Iris pigment epithelial cell (primary cell): ENCODE measurements at regions not wholly inside any gene's neighbourhood (a gene's known extent, or its start where the extent isn't known, plus 50 kb on each side); places are given as distances from the start of the nearest gene placed in this dataset.

Experiments
- DNase-seq: peaks from one replicate; pipeline ENCODE4 v3.0.0-alpha.2; 2011; ENCODE audit warnings: low read depth

DNA sequence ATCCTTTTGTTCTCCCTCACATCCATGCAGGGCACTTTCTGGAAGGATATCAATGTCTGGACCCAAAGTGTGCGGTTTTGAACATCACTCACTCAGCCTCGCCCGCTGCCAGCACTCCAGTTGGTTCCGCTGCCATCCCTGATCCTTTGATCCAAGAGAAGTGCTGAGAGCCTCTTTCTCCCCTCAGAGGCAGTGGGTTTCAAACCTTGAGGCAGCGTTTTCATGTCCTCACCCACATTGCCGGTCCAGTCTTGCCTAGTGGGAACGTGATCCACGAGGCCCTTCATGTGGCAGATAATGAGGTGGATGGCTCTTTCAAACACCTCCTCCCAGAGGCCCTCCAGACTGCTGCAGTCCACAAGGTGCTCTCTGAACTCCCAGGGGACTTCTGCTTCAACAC lies 122.2 kb downstream of the ACTL8 start:
- DNase-seq, result no peak

DNA sequence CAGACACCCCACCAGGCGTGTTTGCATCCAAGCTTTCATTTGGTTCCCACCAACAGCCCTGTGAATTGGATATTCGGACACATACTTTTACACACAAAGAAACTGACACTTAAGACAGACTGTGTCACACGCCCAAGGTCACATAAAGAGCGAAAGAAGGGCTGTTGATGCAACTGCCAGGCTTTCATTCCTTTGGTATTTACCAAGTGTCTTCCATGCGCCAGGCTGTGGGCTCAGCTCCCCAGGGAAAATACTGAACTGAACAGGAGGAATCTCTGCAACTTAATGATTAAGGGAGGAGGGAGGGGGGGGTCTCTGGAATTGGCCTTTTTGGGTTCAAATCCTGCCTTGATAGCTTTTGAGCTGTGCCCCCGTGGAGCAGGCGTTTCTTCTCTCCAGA lies 122.8 kb downstream of the ACTL8 start:
- DNase-seq, result no peak

DNA sequence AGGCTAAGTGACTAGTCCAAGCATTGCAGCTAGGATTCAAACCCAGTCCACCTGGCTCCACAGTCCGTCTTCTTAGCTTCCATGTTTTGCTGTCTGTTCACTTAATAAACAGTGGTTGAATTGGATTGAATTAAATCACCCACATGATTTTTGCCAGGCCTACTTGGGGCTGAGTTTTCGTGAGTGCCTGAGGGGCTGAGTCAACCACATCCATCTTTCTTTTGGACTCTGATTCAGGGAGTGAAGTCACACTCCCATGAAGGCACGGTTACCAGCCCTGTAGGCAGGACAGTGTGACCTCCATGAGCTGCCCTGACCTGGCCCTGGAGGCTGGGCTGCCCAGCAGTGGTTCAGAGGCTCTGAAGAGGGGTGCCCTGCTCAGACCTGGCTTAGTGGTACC lies 123.7 kb downstream of the ACTL8 start:
- DNase-seq, result peak; percentile 62

DNA sequence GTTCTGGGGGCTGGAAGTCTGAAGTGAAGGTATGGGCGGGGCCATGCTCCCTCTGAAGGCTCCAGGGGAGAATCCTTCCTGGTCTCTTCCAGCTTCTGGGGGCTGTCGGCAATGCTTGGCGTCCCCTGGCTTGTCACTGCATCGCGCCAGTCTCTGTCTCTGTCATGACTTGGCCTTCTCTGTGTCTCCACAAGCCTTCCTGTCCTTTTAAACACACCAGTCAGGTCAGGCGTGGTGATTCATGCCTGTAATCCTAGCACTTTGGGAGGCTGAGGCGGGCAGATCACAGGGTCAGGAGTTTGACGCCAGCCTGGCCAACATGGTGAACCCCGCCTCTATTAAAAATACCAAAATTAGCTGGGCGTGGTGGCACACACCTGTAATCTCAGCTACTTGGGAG lies 125.3 kb downstream of the ACTL8 start:
- DNase-seq, result no peak

DNA sequence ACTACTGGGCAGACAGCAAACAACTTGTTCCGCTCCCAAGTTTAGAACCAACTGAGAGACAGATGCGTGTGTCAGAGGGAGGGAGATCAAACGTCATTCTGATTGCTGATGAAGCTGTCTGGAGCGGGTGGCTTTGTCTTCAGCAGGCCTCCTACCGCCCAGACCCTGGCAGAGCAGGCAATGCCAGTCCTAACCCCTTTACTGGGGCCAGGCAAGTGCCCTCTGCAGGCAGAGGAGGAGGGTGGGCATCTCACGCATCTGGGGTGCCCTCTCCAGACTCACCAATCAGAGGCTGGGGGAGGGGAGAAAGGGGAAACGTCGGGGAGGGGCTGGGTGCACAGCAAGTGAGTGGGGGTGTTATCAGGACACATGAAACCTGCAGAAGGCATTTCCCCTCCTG lies 126.6 kb downstream of the ACTL8 start:
- DNase-seq, result no peak

DNA sequence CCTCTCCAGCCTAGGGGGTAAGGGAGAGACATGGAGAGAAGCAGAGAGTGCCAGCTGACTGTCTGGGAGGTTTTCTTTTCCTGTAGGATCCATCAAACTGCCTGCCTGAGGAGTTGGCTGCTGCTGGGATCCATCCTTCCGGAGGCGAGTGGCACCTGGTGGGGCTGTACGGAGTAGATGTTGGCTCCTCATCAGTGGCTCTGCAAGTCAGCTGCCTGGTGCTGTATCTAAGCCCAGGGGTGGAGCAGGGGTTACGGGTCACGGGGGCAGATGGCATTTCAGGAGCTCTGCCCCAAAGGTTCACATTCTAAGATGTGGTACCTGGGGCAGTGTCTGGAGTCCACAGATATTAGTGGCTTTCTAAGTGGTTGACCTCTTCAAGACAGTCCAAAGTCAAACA lies 128.0 kb downstream of the ACTL8 start:
- DNase-seq, result no peak

DNA sequence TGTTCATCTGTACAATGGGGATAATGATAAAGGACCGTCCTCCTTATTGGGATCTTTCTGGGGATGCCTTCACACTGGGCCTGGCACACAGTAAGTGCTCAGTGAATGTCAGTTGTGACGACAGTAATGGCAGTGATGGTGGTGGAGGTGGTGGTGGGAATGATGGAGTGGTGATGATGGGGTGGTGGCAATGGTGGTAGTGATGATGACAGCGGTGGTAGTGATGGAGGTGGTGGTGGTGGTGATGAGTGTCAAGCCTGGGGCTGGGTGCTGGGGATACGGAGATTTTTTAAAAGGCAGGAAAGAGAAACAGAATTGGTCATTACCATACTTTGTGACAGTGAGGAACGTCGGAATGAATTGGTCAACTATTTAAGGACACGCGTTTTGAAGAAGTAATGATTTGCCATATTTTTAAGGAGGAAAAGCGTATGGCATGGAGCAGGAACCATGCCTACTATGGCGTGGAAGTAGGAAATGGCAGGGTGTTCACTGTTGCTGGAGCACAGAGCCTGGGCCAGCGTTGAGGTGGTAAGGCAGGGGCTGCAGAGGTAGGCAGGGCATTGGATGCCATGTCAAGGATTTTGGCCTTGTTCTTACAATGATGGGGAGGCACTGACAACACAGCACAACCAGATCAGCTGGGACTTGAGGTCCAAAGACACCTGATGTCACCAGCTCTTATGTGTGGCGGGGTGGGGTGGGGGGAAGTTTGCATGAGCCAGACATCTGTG lies 128.7 kb downstream of the ACTL8 start:
- no peak for DNase-seq

DNA sequence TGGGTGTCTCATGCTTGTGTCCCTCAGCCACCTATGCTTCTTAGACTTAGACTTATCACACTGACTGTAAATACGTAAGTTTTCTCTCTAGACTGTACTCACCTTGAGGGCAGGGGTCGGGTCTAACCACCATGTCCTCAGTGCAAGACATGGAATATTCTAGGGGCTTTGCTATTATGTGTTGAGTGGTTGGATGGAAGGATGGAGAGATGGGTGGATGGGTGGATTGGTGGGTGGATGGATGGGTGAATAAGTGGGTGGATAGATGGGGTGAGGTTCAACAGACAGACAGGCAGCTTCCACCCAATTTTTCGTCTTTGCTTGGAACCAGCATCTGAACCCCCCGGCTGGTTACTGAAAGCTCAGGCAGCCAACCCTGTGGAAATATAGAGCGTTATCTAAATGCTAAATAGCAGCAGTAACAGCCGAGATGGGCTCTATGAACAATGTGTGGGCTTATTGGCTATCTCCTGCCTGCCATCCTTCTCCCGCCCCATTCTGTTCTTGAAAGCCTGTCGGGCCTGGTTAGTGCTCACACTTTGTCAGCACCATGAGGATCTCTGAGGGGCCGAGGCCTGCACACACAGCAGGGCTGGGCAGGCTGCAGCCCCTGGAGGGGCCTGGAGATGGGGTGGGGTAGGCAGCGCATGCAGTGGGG lies 130.7 kb downstream of the ACTL8 start:
- no peak for DNase-seq

DNA sequence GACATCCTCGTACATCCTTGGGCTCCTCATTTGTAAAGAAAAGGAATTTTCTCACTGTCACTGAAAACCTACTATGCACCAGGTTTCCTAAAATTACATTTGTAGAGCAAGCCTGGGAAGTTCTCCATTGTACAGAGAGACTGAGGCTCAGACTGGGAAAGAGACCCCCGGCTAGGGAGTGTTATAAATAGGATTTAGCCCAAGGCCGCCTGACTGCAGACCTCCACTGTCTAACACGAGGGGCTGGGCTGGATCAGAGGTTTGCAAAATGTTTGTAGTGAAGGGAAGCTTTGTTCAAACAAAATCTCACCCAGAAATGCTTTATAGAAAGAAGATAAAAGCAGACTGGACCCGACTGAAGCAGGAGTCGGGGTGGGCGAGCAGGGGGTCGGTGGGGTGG lies 131.3 kb downstream of the ACTL8 start:
- DNase-seq, result no peak

DNA sequence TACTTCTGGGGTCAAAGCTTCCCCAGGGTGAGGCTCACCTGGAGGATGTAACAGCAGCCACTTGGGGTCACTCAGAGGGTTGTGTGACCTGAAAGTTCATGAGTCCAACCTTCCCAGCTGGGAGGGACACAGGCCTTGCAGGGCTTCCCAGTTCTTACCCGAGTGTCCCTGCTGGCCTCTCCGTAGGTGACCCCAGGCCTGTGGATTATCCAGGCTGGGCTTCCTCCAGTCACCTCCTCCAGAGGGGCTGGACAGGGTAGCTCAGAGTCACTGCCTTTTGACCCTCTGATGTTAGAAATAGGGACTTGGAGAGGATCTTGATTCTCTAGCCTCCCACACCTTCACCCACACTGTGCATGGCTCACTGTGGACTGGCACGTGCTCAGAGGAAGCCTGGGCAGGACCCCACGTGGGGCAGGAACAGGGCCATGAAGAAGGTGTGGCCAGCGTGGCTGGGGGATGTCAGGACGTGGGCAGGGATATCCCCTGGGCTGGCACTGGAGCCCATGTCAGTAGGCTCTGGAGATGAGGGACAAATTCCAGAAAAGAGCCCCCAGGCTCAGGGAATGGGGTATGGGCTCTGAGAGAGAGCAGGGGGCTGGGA lies 131.8 kb downstream of the ACTL8 start:
- DNase-seq, result no peak

DNA sequence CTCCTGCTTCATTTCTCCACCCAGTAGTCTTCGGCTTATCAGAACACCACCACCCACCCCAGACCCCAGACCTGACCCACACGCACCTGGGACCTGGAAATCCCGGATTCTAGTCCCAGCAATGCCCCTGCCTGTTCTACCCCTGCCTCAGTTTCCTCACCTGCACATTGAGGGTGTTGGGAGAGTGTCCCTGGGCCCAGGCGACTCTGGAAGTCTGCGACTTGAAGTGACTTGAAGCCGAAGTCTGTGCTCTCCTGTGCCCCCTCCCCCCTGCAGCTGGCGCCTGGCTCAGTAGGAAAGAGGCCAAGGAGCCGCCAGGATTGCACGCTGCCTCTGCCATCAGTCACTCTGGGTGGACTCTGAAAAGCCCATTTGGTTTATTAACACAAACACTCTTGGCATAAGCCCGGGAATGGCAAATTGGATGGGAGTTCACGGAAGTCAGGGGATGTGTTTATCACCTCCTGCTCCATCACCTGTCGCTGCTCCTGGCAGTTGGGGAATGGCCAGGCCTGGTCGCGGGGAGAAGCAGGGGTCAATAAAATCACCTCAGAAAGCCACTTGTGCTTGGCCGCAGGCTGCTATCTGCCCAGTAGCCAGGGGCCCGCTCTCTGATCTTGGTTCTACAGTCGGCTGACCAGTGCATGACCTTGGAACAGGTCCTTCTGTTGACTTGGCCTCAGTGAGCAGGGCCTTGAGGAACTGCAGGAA lies 132.7 kb downstream of the ACTL8 start:
- no peak for DNase-seq

DNA sequence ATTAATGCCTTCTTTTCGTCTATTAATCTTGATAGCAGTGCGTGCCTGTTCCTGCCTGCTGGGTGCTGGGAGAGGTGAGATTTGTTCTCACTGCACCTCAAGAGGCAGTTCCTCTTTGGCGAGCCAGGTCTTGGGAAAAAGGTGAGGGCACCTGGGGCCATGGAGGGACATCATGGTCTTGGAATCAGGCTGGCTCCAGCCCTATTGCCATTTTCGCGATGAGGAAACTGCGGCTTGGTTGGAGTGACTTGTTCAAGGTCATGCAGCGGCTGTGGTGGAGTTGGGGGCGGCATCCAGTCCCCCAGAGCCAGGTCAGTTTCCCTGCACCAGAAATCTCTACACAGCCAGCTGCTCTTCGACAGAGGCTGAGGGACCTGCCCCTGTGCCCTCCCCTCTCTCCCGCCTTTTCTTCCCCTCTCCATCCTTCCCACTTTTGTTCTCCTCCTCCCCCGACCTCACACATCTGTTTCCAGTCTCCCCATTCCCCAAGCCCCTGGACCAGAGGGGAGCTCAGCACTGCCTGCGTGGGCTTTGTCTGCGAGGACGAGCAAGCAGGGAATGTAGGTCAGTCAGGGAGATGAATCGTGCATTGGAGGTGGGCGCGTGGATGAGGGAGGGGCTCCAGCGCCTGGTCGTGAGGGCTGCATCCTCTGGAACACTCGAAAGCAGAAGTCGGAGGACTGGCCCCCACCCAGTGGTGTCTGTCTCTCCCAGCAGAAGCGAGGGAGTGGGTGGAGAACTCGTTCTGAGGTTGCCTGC lies 135.1 kb downstream of the ACTL8 start:
- no peak for DNase-seq

DNA sequence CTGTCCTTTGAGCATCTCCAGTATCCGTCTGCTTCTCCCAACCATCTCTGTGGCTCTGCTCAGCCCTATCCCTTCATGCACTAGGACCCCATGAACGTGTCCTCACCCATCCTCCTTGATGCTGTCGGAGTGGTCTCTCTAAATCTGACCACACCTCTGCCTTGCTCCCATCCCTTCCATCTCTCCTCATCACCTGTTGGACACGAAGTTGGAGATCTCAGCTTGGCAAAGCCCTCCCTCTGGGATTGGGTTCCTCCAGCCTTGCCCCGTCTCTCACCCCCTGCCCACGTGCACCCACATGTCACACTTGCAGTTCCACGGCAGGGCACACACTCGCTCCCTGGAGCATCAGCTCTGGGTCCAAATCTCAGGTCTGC lies 135.7 kb downstream of the ACTL8 start:
- DNase-seq, result no peak

DNA sequence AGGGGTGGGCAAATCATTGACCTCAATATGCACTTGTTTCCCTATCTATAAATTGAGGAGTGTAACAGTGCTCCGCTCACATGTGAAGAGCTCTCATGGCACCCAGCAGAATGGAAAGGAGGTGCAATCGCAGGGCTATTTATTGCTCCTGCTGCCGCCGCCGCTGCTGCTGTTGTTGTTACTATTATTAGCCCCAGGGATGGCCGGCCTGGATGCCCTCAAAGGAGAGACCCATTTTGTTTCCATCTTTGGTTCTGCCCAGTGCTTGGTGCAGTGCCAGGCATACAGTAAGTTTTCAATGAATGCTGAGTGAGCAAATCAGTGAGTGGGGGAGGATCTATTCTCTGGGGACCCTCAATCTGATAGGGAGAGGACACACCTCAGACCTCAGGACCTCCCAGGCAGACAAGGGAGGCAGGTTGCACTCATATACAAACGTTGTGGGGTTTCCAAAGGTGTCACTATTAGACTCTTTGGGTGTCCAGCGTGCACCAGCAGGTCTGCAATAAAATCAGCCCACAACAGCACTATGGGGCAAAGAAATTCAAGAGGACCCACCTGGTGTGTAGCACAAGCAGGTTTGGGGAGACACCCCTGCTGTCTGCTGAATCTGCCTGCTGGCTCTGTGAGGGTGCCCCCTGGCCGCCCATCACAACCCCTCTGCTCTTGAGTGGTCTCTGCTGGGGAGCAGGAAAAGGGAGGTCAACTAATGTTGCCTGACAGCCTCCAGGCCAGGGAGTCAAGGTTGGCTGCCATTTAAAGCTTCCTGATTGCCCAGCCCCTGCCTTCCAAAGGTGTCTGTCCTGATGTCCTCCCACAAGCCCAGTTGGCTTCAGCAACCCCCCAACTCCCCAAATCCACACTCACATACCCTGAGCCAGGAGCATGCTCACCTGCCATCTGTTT lies 136.3 kb downstream of the ACTL8 start:
- no peak for DNase-seq

DNA sequence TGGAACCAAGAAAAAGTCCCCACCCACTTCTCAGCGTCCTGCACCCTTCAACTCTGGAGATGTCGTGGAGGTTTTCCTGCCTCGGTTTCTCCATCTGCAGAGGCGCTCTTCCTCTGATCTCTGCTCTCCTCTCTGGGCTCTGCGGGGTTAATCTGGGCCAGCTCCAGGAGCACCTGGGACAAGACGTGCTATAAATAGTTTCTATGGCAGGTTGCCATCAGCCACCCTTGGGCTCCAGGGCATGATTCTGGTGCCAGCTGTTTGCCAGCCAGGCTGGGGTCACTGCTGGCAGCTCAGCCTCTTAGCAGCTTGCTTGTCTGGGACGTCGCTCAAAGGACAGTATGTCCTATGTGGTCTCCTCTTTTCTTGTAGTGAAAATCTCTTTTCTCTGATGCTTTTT lies 137.1 kb downstream of the ACTL8 start:
- no peak for DNase-seq

DNA sequence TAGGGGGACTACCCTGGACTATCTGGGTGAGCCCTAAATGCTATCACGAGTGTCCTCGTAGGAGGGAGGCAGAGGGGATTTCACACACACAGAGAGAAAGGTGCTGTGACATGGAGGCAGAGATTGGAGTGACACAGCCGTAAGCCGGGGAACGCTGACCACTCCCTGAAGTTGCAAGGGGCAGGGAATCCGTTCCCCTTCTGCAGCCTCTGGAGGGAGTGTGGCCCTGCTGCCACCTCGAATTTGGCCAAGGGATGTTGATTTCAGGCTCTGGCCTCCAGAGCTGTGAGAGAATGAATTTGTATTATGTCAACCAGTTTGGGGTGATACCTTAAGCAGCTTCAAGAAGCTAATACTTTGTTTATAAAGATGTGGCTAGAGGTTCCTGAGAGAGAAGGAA lies 137.7 kb downstream of the ACTL8 start:
- DNase-seq, result no peak

DNA sequence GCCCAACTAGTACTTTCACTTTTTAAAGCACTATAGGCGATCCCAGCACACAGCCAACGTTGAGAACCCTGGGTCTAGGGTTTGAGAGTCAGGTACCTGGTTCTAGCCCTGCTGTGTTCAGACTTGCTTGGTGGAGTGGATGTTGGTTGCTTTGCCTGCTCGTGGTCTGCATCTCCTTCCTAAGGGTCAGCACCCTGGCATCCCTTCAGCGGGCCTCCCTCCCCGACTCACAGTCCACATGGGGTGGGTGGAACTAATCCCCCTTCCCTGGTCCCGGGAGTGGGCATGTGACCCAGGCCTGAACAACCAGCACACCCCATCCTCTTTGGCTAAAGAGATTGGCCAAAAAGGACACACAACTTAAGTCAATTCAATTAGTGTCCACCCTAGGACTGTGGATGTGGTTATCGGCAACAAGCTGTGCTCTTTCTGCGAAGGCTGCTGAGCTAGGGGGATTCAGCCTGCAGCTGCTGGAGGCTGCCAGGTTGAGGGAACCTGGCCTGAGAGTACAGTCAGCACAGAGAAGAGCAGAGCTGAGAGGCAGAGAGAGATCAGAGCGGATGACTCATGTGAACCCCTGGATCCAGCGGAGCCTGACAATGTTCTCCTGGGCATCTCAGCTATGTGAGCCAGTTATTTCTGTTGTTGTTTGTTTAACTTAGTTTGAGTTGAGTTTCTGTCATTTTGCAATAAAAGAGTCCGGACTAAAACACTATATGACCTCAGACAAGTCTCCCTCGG lies 138.9 kb downstream of the ACTL8 start:
- DNase-seq, result peak; percentile 59

DNA sequence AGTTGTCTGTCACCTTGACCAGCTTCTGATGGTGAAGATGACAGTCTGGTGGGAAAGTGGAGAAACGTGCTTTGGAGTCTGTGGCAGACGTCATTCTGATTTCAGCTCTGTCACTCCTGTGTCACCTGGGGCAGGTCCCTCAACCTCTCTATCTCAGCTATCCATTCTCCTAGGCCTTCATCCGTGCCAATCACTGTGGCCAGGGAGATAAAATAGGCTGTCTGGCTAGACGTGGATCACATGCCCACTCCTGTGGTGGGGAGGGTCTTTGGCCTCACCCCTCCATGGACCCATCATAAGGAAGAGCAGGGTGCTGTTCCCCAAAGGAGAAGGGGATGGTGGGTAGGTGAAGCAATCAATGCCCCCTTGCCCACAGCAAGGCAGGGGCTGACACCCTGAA lies 140.3 kb downstream of the ACTL8 start:
- no peak for DNase-seq

DNA sequence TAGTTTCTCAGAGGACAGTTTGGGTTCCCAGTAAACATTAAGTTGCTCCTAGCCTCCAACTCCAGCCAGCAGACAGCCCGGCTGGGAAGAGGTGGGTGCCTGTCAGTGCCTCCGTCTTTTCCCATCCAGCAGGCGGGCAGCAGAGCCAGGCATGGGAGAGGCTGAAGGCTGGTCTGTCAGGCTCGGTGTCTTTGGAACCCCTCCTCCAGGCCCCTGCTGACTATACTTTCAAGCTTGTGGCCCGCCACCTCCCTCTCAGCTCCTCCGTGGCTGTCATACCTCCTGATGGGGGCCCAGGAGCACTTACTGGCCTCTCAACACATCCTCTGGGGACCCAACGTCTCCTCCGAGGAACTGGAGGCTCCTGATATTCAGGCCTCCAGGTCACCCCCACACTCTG lies 140.9 kb downstream of the ACTL8 start:
- no peak for DNase-seq

DNA sequence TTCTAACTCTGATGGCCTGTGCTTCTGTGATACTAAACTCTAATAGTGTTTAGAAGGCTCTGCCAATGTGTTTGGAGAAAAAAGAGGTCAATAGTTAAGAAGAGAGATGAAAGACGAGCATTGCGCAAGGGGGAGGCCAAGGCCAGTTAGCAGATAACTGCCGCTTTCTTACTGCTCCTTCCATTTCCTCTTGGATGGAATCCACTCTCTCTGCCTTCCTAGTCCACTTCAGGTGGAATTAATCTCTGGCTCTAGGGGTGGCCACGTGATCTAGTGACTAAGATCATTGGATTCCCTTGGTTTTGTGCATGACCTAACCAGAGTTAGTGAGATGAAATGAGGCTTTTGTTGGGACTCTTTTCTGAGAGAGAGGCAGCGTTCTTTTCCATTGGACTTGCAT lies 148.3 kb downstream of the ACTL8 start:
- peak; percentile 42 for DNase-seq

DNA sequence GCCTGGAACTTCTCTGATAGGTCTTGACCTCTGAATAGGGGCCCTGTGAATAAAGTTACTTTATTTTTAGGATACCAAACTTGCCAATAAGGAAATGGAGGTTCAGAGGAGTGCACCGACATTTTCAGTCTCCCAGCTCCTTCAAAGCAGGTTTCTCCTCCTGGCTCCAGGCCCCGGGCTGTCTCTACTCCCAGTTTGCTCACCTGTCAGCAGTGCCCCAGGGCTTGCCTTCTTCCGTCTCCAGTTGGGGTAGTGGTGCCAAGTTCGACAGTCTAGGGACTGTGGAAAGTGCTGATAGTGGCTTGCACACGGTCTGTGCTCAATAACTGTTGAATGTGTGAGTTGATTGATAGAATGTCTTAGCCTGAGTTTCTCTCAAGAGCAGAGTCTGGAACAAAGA lies 149.2 kb downstream of the ACTL8 start:
- no peak for DNase-seq
